ENCODE measurements at regions not wholly inside any gene's neighbourhood (a gene's known extent, or its start where the extent isn't known, plus 50 kb on each side); places are given as distances from the start of the nearest gene placed in this dataset.

DNA sequence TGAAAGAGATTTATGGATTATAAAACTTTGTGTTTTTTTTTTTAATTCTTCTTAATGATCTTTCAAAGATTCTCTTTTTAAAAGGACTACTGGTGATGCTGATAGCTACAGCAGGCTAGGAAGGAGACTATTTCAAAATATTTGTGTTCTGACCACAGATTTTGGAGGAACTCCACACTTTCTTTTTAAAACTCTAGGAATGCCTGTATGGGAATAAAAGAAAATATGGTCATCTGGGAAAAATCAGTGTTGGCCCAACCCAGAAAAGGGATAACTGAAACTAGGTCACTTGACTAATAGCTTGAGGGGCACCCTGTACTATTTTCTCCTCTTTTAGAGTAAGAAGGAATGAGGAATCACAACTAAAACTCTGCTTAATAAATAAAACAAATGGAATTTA is 97.6 kb upstream of the ADAMTS19 start:
- Mint-ChIP-seq H3K4me1 (ENCODE audit: low read depth) (peaks cover 8% of the 10 kb centered on the region), H3K4me3 (ENCODE audit: unreplicated experiment) (no peak overlapping the region), H3K36me3 (ENCODE audit: low read depth) (peaks cover 7% of the 10 kb centered on the region), H3K27me3 (ENCODE audit: low read depth) (peaks cover 7% of the 10 kb centered on the region), H3K9me3 (ENCODE audit: low read depth) (peaks cover 10% of the 10 kb centered on the region), H3K27ac (ENCODE audit: unreplicated experiment) (no peak overlapping the region)
- TF ChIP-seq, protein P1, sequence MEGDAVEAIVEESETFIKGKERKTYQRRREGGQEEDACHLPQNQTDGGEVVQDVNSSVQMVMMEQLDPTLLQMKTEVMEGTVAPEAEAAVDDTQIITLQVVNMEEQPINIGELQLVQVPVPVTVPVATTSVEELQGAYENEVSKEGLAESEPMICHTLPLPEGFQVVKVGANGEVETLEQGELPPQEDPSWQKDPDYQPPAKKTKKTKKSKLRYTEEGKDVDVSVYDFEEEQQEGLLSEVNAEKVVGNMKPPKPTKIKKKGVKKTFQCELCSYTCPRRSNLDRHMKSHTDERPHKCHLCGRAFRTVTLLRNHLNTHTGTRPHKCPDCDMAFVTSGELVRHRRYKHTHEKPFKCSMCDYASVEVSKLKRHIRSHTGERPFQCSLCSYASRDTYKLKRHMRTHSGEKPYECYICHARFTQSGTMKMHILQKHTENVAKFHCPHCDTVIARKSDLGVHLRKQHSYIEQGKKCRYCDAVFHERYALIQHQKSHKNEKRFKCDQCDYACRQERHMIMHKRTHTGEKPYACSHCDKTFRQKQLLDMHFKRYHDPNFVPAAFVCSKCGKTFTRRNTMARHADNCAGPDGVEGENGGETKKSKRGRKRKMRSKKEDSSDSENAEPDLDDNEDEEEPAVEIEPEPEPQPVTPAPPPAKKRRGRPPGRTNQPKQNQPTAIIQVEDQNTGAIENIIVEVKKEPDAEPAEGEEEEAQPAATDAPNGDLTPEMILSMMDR (IDR thresholded peaks at IDR 0.05): no peak
- DNase-seq (ENCODE audit: low spot score): no peak

DNA sequence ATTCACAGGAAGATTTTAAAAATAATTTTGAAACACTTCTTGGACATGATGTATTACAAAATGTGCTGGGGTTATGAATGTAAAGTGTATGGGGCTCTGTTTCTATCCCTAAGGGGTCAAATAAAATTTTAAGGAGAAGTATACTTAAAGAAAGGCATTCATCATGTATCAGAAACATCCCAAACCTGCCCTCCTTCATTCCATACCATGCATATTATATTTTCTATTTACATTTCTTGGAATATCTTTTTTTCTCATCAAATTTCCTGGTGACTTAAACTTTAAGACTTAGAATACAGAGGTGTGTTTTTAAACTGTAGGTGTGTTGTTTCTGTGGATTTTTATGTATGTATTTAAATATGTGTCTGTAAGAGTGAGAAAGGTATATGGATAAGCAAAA is 96.1 kb upstream of the ADAMTS19 start:
- Mint-ChIP-seq H3K27me3 (ENCODE audit: low read depth) (peaks cover 6% of the 10 kb centered on the region), H3K4me1 (ENCODE audit: low read depth) (peaks cover 13% of the 10 kb centered on the region), H3K9me3 (ENCODE audit: low read depth) (peaks cover 10% of the 10 kb centered on the region), H3K27ac (ENCODE audit: unreplicated experiment) (no peak overlapping the region), H3K4me3 (ENCODE audit: unreplicated experiment) (no peak overlapping the region), H3K36me3 (ENCODE audit: low read depth) (peaks cover 7% of the 10 kb centered on the region)
- DNase-seq (ENCODE audit: low spot score): no peak
- TF ChIP-seq, protein P1 (IDR thresholded peaks at IDR 0.05): no peak

DNA sequence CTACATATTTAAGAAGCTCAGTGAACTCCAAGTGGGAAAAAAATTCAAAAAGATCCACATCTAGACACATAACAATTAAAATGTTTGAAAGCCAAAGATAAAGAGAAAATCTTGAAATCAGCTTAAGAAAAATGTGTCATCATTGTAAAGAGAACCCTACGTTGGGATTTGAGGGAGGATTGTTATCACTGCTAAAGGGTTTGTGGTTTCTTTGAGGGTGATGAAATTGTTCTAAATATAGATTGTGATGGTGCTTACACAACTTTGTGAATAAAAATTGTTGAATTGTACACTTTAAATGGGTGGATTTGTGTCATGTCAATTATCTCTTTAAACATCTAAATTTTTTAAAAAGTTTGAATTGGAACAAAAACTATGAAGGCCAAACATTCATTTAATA is 92.2 kb upstream of the ADAMTS19 start:
- Mint-ChIP-seq H3K4me1 (ENCODE audit: low read depth) (peaks cover 8% of the 10 kb centered on the region), H3K4me3 (ENCODE audit: unreplicated experiment) (no peak overlapping the region), H3K36me3 (ENCODE audit: low read depth) (peaks cover 7% of the 10 kb centered on the region), H3K27ac (ENCODE audit: unreplicated experiment) (no peak overlapping the region), H3K9me3 (ENCODE audit: low read depth) (peaks cover 10% of the 10 kb centered on the region), H3K27me3 (ENCODE audit: low read depth) (peaks cover 6% of the 10 kb centered on the region)
- DNase-seq (ENCODE audit: low spot score): no peak
- TF ChIP-seq, protein P1 (IDR thresholded peaks at IDR 0.05): no peak

DNA sequence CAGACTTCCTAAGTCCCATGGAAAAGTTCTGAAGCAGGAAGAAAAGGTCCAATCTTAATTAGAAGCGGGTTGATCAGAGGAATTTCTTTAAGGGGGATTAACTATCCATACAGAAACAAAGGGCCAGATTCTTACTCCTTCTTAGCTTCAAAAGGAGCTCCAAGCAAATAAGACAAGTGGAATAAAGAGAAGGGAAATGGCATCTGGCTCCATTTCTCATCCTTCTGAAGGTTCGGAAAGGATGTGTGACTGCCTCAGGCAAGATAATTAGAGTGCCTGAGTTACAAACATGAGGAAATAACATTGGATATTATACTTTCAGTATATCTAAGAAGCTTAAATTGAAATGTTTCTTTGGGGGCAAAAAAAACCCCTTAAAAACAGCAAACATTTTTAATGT is 88.1 kb upstream of the ADAMTS19 start:
- no peaks in the 10 kb centered on the region for H3K27me3 Mint-ChIP-seq (ENCODE audit: low read depth)
- peaks cover 6% of the 10 kb centered on the region for H3K4me1 Mint-ChIP-seq (ENCODE audit: low read depth)
- H3K4me3 Mint-ChIP-seq (ENCODE audit: unreplicated experiment): no peak overlapping the region
- no peak overlapping the region for H3K27ac Mint-ChIP-seq (ENCODE audit: unreplicated experiment)
- TF ChIP-seq, protein P1 (IDR thresholded peaks at IDR 0.05): no peak
- DNase-seq (ENCODE audit: low spot score): no peak
- no peaks in the 10 kb centered on the region for H3K9me3 Mint-ChIP-seq (ENCODE audit: low read depth)
- H3K36me3 Mint-ChIP-seq (ENCODE audit: low read depth): no peaks in the 10 kb centered on the region

DNA sequence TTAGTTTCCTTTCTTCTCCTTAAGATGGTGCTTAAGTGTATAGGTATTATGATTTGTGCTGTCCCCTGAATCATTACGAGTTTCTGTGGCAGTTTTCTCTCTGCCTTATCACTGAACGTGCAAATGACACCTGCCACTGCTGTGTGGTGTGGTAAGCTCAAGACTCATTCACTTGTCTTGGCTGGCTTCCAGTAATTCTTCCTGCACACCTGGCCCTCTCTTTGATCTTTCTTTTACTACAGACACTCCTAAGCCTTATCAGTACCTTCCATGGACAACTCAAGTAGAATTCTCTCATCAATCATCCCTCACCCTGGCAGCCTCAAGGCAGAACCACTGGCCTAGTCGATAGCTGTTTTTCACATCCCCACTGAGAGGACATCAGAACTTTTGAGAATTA is 82.6 kb upstream of the ADAMTS19 start:
- Mint-ChIP-seq H3K4me3 (ENCODE audit: unreplicated experiment) (no peak overlapping the region), H3K9me3 (ENCODE audit: low read depth) (no peaks in the 10 kb centered on the region), H3K27ac (ENCODE audit: unreplicated experiment) (no peak overlapping the region), H3K36me3 (ENCODE audit: low read depth) (no peaks in the 10 kb centered on the region), H3K4me1 (ENCODE audit: low read depth) (no peaks in the 10 kb centered on the region), H3K27me3 (ENCODE audit: low read depth) (no peaks in the 10 kb centered on the region)
- DNase-seq (ENCODE audit: low spot score): no peak
- TF ChIP-seq, protein P1 (IDR thresholded peaks at IDR 0.05): no peak

Measured in chondrocyte (in vitro differentiated cells).